Panc1 (cell line): ENCODE measurements at regions not wholly inside any gene's neighbourhood (a gene's known extent, or its start where the extent isn't known, plus 50 kb on each side); places are given as distances from the start of the nearest gene placed in this dataset.

ENCODE experiments used
- REST ChIP-seq, 2 experiments: IDR thresholded peaks; 2 replicates each; pipeline ENCODE4 v1.6.1; 2011 to 2012; ENCODE audit warnings: low read depth in 2 of 2, control low read depth in 1 of 2, low read length in 1 of 2, mild to moderate bottlenecking in 1 of 2, moderate library complexity in 1 of 2; ENCODE audit not compliant: insufficient read depth in 1 of 2
- TF ChIP-seq, protein P1 (sequence below): fragments of 450-650 bp; IDR thresholded peaks from 2 replicates; pipeline ENCODE4 v1.5.1; 2017; ENCODE audit warnings: mild to moderate bottlenecking

DNA sequence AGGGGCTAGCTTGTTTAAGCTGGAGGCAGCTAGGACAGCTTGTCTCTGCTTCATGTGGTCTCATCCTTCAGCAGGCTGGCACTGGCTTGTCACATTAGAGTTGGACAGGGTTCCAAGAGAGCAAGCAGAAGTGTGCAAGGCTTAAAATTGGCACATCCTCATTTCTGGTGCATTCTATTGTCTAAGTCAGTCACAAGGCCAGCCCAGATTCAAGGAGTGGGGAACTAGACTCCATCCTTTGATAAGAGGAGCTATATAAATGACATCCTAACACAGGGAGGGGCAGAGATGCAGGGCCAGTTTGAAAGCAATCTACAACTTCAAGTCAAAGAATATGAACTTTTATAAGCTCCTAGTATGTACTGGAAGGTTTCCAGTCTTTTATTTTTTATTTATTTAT, 313.2 kb downstream of the PTTG2 start:
- TF ChIP-seq, protein P1, sequence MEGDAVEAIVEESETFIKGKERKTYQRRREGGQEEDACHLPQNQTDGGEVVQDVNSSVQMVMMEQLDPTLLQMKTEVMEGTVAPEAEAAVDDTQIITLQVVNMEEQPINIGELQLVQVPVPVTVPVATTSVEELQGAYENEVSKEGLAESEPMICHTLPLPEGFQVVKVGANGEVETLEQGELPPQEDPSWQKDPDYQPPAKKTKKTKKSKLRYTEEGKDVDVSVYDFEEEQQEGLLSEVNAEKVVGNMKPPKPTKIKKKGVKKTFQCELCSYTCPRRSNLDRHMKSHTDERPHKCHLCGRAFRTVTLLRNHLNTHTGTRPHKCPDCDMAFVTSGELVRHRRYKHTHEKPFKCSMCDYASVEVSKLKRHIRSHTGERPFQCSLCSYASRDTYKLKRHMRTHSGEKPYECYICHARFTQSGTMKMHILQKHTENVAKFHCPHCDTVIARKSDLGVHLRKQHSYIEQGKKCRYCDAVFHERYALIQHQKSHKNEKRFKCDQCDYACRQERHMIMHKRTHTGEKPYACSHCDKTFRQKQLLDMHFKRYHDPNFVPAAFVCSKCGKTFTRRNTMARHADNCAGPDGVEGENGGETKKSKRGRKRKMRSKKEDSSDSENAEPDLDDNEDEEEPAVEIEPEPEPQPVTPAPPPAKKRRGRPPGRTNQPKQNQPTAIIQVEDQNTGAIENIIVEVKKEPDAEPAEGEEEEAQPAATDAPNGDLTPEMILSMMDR, result no peak
- no peak for TF ChIP-seq REST (IDR thresholded peaks at IDR 0.05; ENCODE audit: insufficient read depth in 1 of 2, low read depth in 2 of 2, low read length in 1 of 2)
